Activated CD4-positive, CD25-positive, alpha-beta regulatory T cell treated with anti-CD3 and anti-CD28 coated beads, Interleukin-2, amount 50 U/mL, for 72 hours (primary cell): ENCODE measurements at regions not wholly inside any gene's neighbourhood (a gene's known extent, or its start where the extent isn't known, plus 50 kb on each side); places are given as distances from the start of the nearest gene placed in this dataset.

Experiments used
- DNase-seq: peaks from one replicate; pipeline ENCODE4 v3.0.0; 2021

DNA sequence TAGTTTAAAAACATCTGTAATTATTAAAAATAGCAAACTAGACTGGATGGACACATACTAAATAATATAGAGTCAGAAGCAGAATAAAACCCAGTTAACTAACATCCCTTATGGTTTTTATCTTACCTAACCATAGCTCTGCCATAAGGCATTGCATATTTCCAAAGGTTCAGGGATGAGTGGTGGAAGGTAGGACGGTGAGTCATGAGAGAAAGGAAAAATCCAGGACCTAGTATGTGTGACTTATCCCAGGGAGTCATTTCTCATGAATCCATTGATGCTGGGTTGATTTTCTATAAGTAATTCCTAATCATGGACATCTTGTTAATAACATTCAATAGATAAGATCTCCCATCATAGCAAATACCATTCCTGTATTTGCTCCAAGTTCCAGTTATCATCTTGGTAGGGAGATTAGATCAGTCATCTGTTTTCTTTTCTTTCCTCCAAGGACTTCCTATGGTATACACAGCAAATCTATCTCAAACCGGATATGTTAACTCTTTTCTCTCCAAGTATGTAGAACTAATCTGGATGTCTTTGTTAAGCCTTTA is 490.7 kb upstream of the B3GALT2 start:
- no peak for DNase-seq

DNA sequence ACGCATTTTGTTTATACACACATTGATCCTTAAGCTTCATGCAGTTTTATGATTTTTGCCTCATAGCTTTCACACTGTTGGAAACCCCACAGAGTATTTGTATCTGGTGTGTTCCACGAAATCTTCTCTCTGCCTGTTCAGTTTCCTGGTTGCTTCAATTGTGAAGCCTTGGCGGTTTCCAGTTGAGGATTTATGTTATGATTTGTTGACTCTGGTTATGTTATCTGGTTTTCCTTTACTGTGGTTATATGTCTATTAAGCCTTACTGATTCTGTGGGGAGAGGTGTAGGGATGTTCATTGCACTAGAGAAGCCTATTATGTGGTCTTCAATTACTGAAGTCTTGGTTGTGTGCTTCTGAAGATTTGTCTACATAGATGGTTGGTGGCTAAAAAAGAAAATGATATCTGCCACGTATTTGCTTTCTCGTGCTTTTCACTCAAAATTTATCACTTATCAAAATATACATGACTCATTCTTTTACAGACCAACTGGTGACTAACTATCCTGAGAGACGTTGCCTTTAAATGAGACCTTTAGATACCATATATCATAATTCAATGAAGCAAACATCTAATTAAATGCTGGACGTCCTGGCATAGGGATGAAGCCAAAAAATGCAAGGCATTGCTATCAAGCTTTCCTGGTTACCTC is 488.0 kb upstream of the B3GALT2 start:
- DNase-seq = no peak

DNA sequence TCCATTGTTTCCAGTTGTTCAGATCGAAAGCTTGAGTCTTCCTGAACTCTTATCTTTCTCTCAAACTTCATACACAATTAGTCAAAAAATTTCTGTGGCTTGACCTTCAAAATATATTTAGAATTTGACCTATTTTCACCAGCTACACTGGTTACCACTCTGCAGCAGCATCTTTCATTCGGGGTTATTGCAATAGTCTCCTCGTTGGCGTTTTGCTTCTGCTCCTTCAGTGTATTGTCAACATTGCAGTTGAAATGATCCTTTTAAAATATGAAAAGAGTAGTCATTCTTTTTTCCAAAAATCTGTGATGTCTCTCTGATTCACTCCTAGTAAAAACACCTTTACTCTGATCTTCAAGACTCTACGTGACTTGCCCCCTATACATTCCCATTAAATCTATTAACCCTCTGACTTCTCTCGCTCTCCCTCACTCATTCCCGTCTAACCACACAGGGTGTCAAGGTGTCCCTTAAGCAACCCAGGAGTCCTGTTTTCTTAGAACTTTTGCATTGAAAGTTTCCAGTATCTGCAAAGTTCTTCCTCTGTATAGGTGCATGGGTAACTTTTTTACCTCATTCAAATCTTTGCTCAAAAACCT is 480.2 kb upstream of the B3GALT2 start:
- DNase-seq = no peak

DNA sequence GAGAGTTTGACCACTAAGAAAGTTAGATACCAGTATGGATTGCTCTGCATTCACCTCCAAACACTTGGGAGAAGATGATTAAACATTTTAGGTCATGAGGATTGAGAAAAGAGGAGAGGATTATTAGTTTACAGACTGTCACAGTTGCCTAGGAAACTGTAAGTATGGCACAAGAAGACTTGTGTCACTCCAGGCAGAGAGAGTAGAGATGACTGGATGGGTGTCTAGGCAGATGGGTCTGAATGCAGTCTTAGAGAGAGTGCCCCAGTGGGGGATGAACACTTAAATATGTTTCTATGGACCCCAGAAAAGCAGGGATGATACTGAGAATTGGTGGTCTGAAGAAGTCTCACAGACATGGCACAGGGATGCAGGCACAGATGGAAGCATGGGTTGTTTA is 477.6 kb upstream of the B3GALT2 start:
- DNase-seq = no peak

DNA sequence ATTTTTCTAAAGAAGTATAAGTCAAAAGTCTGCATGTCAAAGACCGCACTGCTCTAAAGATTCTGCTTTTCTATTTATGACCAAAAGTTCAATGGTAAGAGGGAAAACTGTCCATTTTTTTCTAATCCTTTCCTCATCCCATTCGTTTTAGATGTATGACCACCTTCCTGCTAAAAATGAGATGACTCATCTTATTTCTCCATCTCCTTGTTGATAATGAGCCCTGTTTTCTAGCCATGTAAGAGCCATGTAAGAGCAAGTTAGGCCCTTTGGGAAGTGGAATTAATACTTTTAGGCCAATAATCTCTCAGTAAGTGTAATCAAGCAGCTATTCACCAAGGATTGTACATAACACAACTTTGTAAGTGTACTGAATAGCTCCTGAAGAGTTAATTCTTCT is 475.6 kb upstream of the B3GALT2 start:
- no peak for DNase-seq

DNA sequence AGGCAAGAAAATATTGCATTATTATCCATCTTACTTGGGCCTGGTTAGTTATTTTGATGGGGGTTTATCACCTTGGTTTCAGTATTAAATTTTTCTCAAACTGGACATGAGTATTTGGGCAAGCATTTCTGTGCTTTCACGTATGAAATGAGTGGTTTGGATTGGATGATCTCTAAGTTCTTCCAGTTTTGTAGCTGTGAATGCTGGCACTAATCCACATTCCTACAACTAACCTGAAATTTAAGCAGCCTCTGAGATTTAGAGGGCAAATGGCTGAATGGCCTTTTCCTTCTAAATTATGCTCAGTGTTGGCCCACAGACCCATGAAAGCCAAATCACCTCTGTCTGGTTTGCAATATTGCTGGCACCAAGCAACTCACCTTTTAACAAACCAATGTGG is 475.0 kb upstream of the B3GALT2 start:
- no peak for DNase-seq

DNA sequence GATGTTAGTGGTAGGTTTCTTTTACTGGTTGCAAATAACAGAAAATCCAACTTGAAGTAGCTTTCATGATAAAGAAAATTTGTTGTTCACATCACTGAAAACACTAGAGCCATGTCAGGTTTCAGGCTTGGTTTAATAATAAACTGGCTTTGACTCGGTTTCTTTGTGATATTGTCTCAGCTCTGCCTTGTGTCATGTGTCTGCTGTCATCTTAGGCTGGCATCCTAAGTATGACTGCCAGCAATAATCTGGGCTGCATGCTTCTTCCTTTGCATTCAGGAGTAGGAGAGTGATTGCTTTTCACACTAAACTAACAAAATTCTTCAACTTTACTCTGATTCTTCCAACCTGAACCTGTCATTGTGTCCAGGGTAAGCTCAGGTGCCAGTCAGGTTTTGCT is 474.0 kb upstream of the B3GALT2 start:
- DNase-seq = no peak

DNA sequence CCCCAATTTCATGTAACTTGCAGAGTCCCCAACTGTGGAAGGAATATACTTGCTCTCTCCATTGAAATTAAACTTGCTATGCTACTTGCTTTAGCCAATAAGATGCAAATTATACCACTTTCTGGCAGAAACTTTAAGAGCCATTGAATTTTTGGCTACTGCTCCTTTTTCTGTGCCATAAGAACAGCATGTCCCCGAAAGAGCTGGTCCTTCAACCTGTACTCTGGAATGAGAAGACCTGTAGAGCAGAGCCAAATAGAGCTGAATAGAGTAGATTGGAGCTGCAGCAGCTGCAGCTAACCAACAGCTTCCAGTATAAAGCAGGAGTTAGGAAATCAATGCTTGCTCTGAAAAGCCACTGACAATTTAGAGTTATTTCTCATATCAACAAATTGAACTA is 472.3 kb upstream of the B3GALT2 start:
- no peak for DNase-seq

DNA sequence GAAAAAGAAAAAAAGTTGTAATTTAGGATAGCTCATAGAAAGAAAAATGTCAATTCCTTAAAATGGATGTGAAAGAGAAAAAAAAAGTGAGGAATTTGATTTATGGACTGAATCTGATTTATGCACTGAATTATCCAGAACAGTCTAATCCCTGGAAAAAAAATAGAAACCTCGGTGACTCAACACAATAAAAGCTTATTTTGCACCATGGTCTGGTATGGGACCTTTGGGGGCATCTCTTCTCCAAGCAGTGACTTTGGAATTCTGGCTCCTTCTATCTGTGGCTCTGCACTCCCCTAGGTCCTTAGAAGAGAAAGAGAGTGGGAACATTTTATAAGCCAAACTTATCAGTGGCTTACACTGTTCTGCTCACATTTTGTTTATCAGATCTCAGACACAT is 471.7 kb upstream of the B3GALT2 start:
- no peak for DNase-seq

DNA sequence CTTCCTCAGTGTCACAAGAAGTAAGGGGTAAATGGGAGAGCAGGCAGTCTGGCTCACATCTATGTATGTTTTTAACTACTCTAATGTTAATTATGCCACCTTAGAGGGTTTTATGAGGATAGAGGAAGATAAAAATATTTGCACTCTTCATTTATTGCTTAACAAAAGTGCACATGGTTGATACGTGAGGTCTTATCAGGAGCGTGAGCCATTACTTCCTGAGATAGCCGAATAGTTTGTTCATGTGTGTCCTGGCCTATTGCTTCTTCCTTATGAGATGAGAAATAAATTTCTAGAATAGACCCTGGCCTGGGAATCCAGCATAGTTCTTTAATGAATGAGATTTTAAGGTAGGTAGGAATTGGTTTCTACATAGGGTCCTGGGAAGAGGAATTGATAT is 471.1 kb upstream of the B3GALT2 start:
- DNase-seq = no peak

DNA sequence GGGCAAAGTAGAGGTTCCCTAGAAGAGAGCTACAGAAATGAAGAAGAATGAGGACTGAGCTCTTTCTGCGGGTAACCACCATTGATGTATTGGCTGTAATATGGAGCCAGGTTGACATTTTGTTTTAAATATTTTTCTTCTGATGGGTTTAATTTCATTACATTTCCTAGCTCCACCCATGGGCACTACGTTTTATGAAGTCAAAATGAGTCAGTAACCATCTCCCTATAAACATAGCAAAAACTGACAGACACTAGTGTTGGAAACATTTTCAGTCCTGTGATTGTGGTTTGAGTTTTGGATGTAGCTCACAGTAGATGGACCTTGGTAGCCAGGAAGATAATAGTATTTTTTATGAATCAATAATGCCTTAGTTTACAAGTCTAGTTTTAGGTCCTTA is 470.4 kb upstream of the B3GALT2 start:
- no peak for DNase-seq

DNA sequence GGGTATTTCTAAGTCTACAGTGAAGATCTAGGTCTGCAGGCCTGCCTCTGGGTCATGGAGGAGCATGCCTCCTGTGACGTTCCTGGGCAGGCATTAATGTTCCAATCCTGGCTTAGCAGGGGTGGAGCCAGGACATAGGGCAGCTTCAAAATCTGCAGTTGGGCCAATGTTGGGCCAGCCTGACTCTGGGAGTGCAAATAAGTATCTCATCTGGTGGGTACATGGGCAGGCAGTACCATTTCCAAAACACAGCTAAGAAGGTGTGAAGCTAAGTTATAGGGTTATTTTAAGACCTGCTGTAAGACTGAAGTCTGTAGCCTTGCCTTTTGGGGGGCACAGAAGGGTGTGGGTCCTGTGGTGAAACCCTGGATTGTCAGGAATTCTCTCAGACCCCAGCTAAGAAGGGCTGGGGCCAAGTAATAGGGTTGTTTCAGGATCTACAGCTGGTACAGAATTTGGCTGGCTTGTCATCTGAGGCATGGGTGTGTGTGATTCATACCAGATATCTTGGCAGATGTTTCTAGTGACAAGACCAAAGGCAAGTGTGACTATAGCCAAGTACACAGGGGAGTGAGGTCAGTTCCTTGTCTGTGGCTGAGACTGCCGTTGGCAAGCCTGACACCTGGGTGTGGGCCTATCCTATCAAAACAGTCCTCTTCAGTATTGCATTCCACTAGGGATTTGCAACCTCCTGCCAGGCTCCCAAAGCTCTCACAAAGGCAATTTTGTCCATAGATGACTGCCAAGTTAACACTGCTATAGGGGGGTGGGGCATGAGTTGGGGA is 468.7 kb upstream of the B3GALT2 start:
- DNase-seq = no peak

DNA sequence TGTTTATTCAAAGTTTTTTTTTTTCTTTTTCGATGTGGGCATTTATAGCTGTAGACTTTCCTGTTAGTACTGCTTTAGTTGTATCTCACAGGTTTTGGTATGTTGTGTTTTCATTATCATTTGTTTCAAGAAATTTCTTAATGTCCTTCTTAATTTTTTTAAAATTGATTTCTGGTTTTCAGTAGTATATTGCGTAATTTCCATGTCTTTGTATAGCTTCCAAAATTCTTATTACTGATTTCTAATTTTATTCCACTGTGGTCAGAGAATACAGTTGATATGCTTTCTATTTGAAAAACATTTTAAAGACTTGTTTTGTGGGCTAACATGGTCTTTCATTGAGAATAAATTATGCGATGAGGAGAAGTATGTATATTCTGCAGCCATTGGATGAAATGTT is 463.2 kb upstream of the B3GALT2 start:
- no peak for DNase-seq

DNA sequence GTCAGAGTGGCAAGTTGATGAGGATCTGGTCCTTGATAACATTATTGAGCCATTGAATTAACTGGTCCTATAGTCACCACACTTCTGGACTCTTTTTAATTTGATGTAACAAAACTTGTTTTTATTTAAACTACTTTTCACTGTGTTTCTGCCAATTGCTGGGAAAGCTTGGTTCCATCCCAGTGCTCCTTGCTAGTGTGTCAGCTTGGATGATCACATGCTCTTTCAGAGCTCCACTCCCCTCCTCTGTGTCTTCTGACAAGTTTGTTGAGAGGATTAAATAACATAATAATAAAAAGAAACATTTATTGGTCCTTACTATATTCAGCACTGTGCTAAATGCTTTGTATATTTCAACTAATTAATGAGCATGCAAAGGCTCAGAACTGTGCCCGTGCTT is 448.5 kb upstream of the B3GALT2 start:
- no peak for DNase-seq

DNA sequence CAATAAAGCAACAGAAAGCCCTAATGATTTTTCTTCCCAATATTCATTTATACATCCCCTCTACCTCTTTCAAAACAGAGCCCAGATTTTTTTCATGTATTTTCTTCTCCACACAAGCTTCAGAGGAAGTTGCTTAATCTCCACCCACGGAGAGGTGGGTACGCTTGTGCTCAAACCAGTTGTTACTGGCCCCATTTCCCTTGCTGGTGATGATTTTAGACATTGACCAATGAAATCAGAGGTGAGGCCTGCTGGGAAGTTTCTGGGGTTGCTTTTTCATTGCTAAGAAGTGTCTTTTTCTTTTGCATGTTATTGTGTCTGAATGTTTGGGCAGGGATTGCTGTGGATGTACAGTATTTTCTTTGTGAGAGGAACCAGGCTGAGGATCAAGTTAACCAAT is 448.1 kb upstream of the B3GALT2 start:
- no peak for DNase-seq

DNA sequence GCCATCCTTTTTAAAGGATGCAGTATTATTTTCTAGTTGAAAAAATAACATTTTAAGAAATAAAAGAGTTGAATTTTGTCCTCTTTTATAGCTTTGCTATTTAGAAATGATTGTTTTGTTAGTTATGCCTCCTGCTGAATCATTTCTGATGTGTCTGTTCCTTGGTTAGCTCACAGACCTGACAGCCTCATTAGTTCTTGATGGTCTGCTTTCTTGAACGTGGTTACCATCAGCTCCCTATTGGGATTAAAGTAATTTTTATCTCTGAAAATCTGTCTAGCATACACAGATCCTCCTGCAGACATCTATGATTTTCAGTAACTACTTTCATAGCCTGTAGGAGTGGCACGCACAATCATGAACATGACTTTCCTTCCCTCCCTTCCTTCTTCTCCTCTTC is 447.6 kb upstream of the B3GALT2 start:
- no peak for DNase-seq

DNA sequence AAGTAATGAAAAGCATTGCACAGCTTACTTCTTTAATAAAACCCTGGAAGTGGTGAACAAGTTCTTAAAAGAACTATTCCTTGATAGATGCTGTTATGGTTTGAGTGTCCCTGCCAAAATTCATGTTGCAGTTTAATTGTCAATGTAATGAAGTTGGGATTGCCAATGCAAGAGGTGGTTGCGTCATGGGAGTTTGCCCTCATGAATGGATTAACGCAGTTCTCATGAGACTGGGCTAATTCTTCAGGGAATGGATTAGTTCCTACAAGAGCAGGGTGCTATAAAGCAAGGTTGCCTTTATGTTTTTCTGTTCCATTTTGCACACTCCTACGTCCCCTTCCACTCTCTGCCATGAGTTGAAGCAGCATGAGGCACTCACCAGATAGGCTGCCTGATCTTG is 446.7 kb upstream of the B3GALT2 start:
- no peak for DNase-seq

DNA sequence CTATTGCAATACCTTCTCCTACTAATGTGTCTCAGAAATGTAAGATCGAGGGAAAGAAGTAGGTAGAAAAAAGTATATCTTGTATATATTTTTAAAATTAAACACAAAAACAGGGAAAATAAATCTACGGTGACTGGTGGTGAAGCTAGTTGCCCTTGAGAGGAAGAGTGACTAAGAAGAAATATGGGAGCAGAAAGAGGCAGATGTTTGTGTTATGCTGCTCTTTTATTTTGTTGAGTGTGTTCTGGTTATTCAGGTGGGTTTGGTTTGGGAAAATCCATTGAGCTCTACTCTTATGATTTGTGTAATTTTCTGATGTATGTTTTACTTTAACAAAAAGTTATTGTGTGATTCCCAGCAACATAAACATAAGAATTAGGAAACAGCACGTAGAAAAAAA is 444.9 kb upstream of the B3GALT2 start:
- DNase-seq = no peak

DNA sequence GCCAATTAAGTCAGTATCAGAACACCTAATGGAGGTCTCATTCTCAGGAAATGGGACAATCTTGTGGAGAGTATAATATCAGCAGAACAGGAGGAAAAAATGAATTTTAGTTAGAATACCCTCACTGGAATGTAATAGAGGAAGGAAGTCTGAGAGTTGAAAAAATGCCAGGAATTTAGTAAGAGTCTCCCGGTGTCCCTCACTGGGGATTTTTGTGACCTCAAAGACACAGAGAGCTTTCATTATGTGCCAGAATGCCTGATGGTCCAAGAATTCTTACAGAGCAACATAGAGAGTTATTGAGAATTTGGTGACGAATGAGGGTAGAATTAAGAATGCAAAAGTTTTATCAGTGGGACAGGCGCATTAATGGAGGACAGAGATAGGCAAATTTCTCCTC is 443.5 kb upstream of the B3GALT2 start:
- no peak for DNase-seq

DNA sequence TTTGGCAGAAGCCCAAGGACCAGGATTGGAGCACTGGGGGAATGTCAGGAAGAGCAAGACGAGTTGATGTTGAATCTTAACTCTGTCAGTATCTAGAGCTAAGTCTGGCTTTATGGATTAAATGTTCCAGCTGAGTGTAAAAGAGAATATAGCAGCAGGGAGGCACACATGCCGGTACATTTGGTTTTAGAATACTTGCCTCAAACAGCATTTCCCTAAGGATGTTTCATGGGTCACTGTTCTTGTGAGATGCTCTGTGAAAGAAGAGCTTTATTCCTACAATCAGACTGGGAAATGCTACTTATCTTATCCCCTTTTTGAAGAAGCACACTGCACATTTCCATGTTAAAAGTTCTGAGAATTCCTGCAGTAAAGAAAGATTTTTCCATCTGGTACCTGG is 440.3 kb upstream of the B3GALT2 start:
- no peak for DNase-seq

DNA sequence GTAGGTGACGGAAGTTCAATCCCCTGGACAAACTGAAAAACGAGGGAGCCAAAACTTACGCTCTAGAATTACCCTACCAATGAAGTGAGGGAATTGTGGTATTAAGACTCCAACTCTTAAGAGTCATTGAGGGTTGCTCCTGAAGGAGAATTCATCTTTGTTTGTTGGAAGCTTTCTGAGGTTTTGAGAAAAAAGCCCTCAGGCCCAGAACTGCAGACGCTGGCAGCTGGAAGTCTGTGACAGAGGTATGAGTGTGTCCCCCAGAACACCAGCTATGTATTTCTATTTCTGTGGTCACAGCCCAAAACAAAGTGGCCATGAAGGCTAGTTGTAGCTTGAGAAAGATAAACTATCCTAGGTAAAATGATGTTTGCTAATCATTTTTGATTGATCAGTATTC is 438.8 kb upstream of the B3GALT2 start:
- no peak for DNase-seq

DNA sequence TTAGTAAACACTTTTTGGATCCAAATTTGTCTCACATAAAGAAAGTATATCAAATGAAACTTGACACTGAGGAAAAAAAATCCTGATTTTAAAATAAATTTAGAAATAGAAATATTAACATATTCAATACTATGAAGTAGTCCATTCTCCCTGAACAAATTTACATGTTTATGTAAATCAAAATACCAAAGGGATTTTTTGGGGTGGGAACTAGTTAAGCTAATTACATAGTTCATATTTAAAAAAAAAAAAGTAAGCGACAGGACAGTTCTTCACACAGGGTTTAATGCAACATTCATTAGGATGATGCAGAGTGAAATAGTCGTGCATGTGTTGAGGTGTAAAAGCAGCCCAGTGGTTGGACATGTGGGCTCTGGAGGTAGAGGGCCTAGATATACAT is 433.5 kb upstream of the B3GALT2 start:
- no peak for DNase-seq

DNA sequence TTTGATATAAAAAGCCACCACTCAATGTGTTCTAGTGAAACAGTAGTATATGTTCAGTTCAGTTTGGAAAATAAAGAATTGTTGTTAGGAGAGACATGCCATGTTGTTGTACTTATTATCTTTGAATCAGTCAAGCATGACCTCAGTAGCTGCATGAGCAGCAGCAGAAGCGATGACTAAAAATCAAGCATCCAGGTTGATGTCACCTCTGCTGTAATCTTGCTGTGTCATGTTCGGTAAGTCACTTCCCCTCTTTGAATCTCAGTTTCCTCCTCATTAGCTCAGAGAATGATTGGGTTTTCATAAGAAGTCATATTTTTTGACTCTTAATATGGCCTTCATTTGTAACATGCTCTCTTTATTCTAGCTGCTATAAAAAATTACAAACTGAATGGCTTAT is 428.4 kb upstream of the B3GALT2 start:
- DNase-seq = no peak

DNA sequence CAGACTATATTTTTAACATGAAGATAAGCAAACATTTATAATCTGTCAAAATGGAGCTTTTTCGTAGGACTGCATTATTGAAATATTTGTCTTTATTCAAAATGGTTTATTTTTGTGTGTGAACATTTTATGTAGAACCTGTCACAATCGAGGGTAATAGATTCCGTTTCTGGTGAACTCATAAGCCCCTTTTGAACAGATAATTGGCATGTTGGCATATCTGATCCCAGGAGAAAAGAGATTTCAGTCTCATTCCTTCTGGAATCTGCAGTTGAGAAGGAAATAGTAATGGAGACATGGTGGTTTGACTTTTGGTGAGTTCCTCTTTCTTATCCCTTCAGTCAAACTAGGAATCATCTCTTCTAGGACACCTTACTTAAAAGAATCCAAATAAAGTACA is 427.9 kb upstream of the B3GALT2 start:
- no peak for DNase-seq
